ENCODE measurements at regions not wholly inside any gene's neighbourhood (a gene's known extent, or its start where the extent isn't known, plus 50 kb on each side); places are given as distances from the start of the nearest gene placed in this dataset.
A peak's percentile ranks its signal among the peaks of the same experiment; 100 is the strongest.
"Not testable (repeated sequence)": the region's sequence is repeated elsewhere in the genome, so short reads cannot be mapped to it uniquely, and the experiment has no call there.

- H3K4me2 ChIP-seq, result peak overlapping the region; percentile 64
- no peaks in the 10 kb centered on the region for H3K27me3 ChIP-seq
- no peak overlapping the region for H3K27ac ChIP-seq
- no peaks in the 10 kb centered on the region for H3K36me3 ChIP-seq
- H4K20me1 ChIP-seq, result no peaks in the 10 kb centered on the region
- 0 out of 2 replicates have a peak, but pooled peaks cover 9% of the 10 kb centered on the region for H3K9me3 ChIP-seq
- H3K4me3 ChIP-seq, result no peak overlapping the region
- H3K4me1 ChIP-seq, result peaks cover 60% of the 10 kb centered on the region
- no peak for TF ChIP-seq Cebpa-rat (IDR thresholded peaks at IDR 0.05)
- H3K9ac ChIP-seq, result no peak overlapping the region
Observed at GRCh38 chr3:43817825-43818224, 127.1 kb downstream of the ABHD5 start.

- no peak for TF ChIP-seq Cebpa-rat (IDR thresholded peaks at IDR 0.05)
- Histone ChIP-seq H3K27ac (no peak overlapping the region), H3K27me3 (no peaks in the 10 kb centered on the region), H3K4me1 (peaks cover 58% of the 10 kb centered on the region), H3K9ac (no peak overlapping the region), H3K4me3 (no peak overlapping the region), H3K9me3 (0 out of 2 replicates have a peak, but pooled peaks cover 9% of the 10 kb centered on the region), H3K36me3 (no peaks in the 10 kb centered on the region), H4K20me1 (no peaks in the 10 kb centered on the region), H3K4me2 (peak overlapping the region; percentile 64)
Observed at GRCh38 chr3:43818229-43818628, 127.5 kb downstream of the ABHD5 start.

GRCh38 chr3:43838009-43838758 is 147.4 kb downstream of the ABHD5 start:
- no peak overlapping the region for H3K4me2 ChIP-seq
- TF ChIP-seq Cebpa-rat (IDR thresholded peaks at IDR 0.05), result no peak
- no peaks in the 10 kb centered on the region for H3K36me3 ChIP-seq
- H3K9ac ChIP-seq, result no peak overlapping the region
- no peak overlapping the region for H3K27ac ChIP-seq
- peaks cover 17% of the 10 kb centered on the region for H3K9me3 ChIP-seq
- no peaks in the 10 kb centered on the region for H3K27me3 ChIP-seq
- no peak overlapping the region for H3K4me3 ChIP-seq
- no peaks in the 10 kb centered on the region for H4K20me1 ChIP-seq
- peaks cover 7% of the 10 kb centered on the region for H3K4me1 ChIP-seq

GRCh38 chr3:43838877-43839276 is 148.1 kb downstream of the ABHD5 start:
- no peak overlapping the region for H3K4me3 ChIP-seq
- peaks cover 17% of the 10 kb centered on the region for H3K9me3 ChIP-seq
- H3K4me1 ChIP-seq, result peaks cover under 1% of the 10 kb centered on the region
- H3K4me2 ChIP-seq, result no peak overlapping the region
- H3K27ac ChIP-seq, result no peak overlapping the region
- H3K36me3 ChIP-seq, result no peaks in the 10 kb centered on the region
- H3K9ac ChIP-seq, result no peak overlapping the region
- H4K20me1 ChIP-seq, result no peaks in the 10 kb centered on the region
- H3K27me3 ChIP-seq, result no peaks in the 10 kb centered on the region
- TF ChIP-seq Cebpa-rat (IDR thresholded peaks at IDR 0.05), result no peak

- Histone ChIP-seq H3K4me1 (no peaks in the 10 kb centered on the region), H3K9ac (no peak overlapping the region), H3K9me3 (peaks cover 22% of the 10 kb centered on the region), H3K27me3 (no peaks in the 10 kb centered on the region), H3K36me3 (no peaks in the 10 kb centered on the region), H3K27ac (no peak overlapping the region), H3K4me2 (no peak overlapping the region), H4K20me1 (no peaks in the 10 kb centered on the region), H3K4me3 (no peak overlapping the region)
- TF ChIP-seq Cebpa-rat (IDR thresholded peaks at IDR 0.05), result no peak
Observed at GRCh38 chr3:43843386-43843785, 152.6 kb downstream of the ABHD5 start.

GRCh38 chr3:43844757-43845156 is 154.0 kb downstream of the ABHD5 start:
- Histone ChIP-seq H4K20me1 (no peaks in the 10 kb centered on the region), H3K27me3 (no peaks in the 10 kb centered on the region), H3K36me3 (no peaks in the 10 kb centered on the region), H3K4me2 (no peak overlapping the region), H3K27ac (no peak overlapping the region), H3K4me3 (no peak overlapping the region), H3K9me3 (peaks cover 31% of the 10 kb centered on the region), H3K9ac (no peak overlapping the region), H3K4me1 (no peaks in the 10 kb centered on the region)
- TF ChIP-seq Cebpa-rat (IDR thresholded peaks at IDR 0.05), result no peak

GRCh38 chr3:43845553-43845952 is 154.8 kb downstream of the ABHD5 start:
- not testable (repeated sequence) for H3K9ac ChIP-seq, H3K27me3 ChIP-seq, H3K4me3 ChIP-seq, H3K4me1 ChIP-seq, H4K20me1 ChIP-seq, H3K4me2 ChIP-seq, H3K27ac ChIP-seq, H3K36me3 ChIP-seq
- H3K9me3 ChIP-seq, result peaks cover 31% of the 10 kb centered on the region

- TF ChIP-seq Cebpa-rat (IDR thresholded peaks at IDR 0.05), result no peak
Observed at GRCh38 chr3:43852066-43852465, 161.3 kb downstream of the ABHD5 start.

GRCh38 chr3:43854283-43854682 is 163.5 kb downstream of the ABHD5 start:
- Histone ChIP-seq H3K4me3 (no peak overlapping the region), H4K20me1 (no peaks in the 10 kb centered on the region), H3K36me3 (no peaks in the 10 kb centered on the region), H3K9ac (no peak overlapping the region), H3K27ac (no peak overlapping the region), H3K9me3 (peaks cover 4% of the 10 kb centered on the region; the same call in 1 of the 2 replicates), H3K27me3 (no peaks in the 10 kb centered on the region), H3K4me2 (no peak overlapping the region), H3K4me1 (no peaks in the 10 kb centered on the region)
- TF ChIP-seq Cebpa-rat (IDR thresholded peaks at IDR 0.05), result no peak

More at GRCh38 chr3:43852066-43852465, 161.3 kb downstream of the ABHD5 start:
- no peaks in the 10 kb centered on the region for H3K27me3 ChIP-seq
- H3K4me1 ChIP-seq, result no peaks in the 10 kb centered on the region
- peaks cover 21% of the 10 kb centered on the region; the same call in 1 of the 2 replicates for H3K9me3 ChIP-seq
- H3K9ac ChIP-seq, result no peak overlapping the region
- no peak overlapping the region for H3K4me3 ChIP-seq
- no peaks in the 10 kb centered on the region for H3K36me3 ChIP-seq
- H4K20me1 ChIP-seq, result no peaks in the 10 kb centered on the region
- H3K27ac ChIP-seq, result no peak overlapping the region
- no peak overlapping the region for H3K4me2 ChIP-seq

GRCh38 chr3:43854916-43855315 is 164.2 kb downstream of the ABHD5 start:
- Histone ChIP-seq H3K9ac (no peak overlapping the region), H3K36me3 (no peaks in the 10 kb centered on the region), H3K4me1 (no peaks in the 10 kb centered on the region), H3K4me2 (no peak overlapping the region), H3K9me3 (no peaks in the 10 kb centered on the region), H3K4me3 (no peak overlapping the region), H4K20me1 (no peaks in the 10 kb centered on the region), H3K27me3 (no peaks in the 10 kb centered on the region), H3K27ac (no peak overlapping the region)
- no peak for TF ChIP-seq Cebpa-rat (IDR thresholded peaks at IDR 0.05)

Measured in BLaER1 (cell line).